Keratinocyte (primary cell): ENCODE measurements at regions not wholly inside any gene's neighbourhood (a gene's known extent, or its start where the extent isn't known, plus 50 kb on each side); places are given as distances from the start of the nearest gene placed in this dataset.

ENCODE experiments used
- DNase-seq: peaks from one replicate; pipeline ENCODE4 v3.0.0-alpha.2; 2011; ENCODE audit warnings: low read depth, missing footprints, low spot score
- FAIRE-seq: peaks from 2 replicates; lab custom pipeline; 2011; peaks lifted over from hg19 to GRCh38; lab: Jason Lieb, UNC
- H2AFZ ChIP-seq: 2 replicates; pipeline ENCODE4 v1.6.0; 2012; ENCODE audit warnings: low read length, control low read depth, inconsistent platforms; ENCODE audit not compliant: control insufficient read depth
- H3K27ac ChIP-seq: 2 replicates; pipeline ENCODE4 v1.5.1; 2011; ENCODE audit warnings: low read length; ENCODE audit not compliant: control insufficient read depth, insufficient read depth
- H3K27me3 ChIP-seq: 3 replicates; pipeline ENCODE4 v1.6.0; 2011; ENCODE audit warnings: low read length; ENCODE audit not compliant: control insufficient read depth, insufficient read depth; ENCODE audit errors: extremely low read depth
- H3K36me3 ChIP-seq, 2 experiments: 2 replicates in 1 of 2; 3 replicates in 1 of 2; pipeline ENCODE4 v1.5.1; 2011; ENCODE audit warnings: low read length in 2 of 2, mild to moderate bottlenecking in 1 of 2; ENCODE audit not compliant: control insufficient read depth in 2 of 2, insufficient read depth in 2 of 2; ENCODE audit errors: extremely low read depth in 1 of 2
- H3K4me1 ChIP-seq: 3 replicates; pipeline ENCODE4 v1.5.1; 2011; ENCODE audit warnings: low read length; ENCODE audit not compliant: control insufficient read depth, insufficient read depth; ENCODE audit errors: extremely low read depth
- H3K4me2 ChIP-seq: 3 replicates; pipeline ENCODE4 v1.6.0; 2011; ENCODE audit warnings: low read depth, low read length; ENCODE audit not compliant: control insufficient read depth, insufficient read depth; ENCODE audit errors: extremely low read depth
- H3K4me3 ChIP-seq, 3 experiments: fragments of 200-600 bp in 1 of 3; sonication (generic) in 1 of 3; 2 replicates in 2 of 3; 3 replicates in 1 of 3; pipeline ENCODE4 v1.5.1; 2011 to 2016; ENCODE audit warnings: low read length in 3 of 3, mild to moderate bottlenecking in 3 of 3, control low read depth in 2 of 3, inconsistent platforms in 1 of 3, low read depth in 1 of 3, mixed read lengths in 1 of 3, mixed run types in 1 of 3, moderate library complexity in 1 of 3; ENCODE audit not compliant: control insufficient read depth in 2 of 3, insufficient read depth in 2 of 3; ENCODE audit errors: extremely low read depth in 1 of 3
- H3K79me2 ChIP-seq: 2 replicates; pipeline ENCODE4 v1.6.0; 2012; ENCODE audit warnings: low read length; ENCODE audit not compliant: control insufficient read depth, insufficient read depth
- H3K9ac ChIP-seq: 3 replicates; pipeline ENCODE4 v1.6.0; 2011; ENCODE audit warnings: low read length; ENCODE audit not compliant: control insufficient read depth, insufficient read depth; ENCODE audit errors: extremely low read depth
- H3K9me1 ChIP-seq: 3 replicates; pipeline ENCODE4 v1.6.0; 2011; ENCODE audit warnings: low read length; ENCODE audit not compliant: control insufficient read depth, insufficient read depth; ENCODE audit errors: extremely low read depth
- H3K9me3 ChIP-seq: 2 replicates; pipeline ENCODE4 v1.5.1; 2012; ENCODE audit warnings: low read depth, low read length; ENCODE audit not compliant: control insufficient read depth
- H4K20me1 ChIP-seq: 3 replicates; pipeline ENCODE4 v1.6.0; 2011; ENCODE audit warnings: low read length; ENCODE audit not compliant: control insufficient read depth, insufficient read depth; ENCODE audit errors: extremely low read depth
- CTCF ChIP-seq, 3 experiments: IDR thresholded peaks in 1 of 3; conservative IDR thresholded peaks in 1 of 3; optimal IDR thresholded peaks in 1 of 3; 2 replicates in 2 of 3; 3 replicates in 1 of 3; pipeline versions ENCODE3 to v1.5.1; 2011; ENCODE audit warnings: low read length in 3 of 3, mild to moderate bottlenecking in 3 of 3, moderate library complexity in 2 of 3, control low read depth in 1 of 3, inconsistent platforms in 1 of 3; ENCODE audit not compliant: insufficient read depth in 2 of 3; ENCODE audit errors: extremely low read depth in 1 of 3
- EZH2 ChIP-seq: IDR thresholded peaks from one replicate; pipeline ENCODE4 v1.6.1; 2012; ENCODE audit warnings: inconsistent platforms, mild to moderate bottlenecking, low read length, moderate library complexity
- dilution Hi-C: fragments of 300-500 bp; cut with MboI; formaldehyde crosslinking; loops from one replicate; pipeline ENCODE4 v1.7.0; 2020; ENCODE audit warnings: low sequenced_read_pairs; ENCODE audit not compliant: extremely low pct_ligation_motif_present

- TF ChIP-seq CTCF (optimal IDR thresholded peaks at IDR 0.05 in 1 of 3, IDR thresholded peaks at IDR 0.05 in 1 of 3, conservative IDR thresholded peaks at IDR 0.05 in 1 of 3; ENCODE audit: extremely low read depth in 1 of 3, insufficient read depth in 2 of 3, low read length in 3 of 3) (no peak), EZH2 (peak; percentile 81)
- FAIRE-seq (no peak), DNase-seq (no peak)
- H2AFZ ChIP-seq: no peak overlapping the region
- no peaks in the 10 kb centered on the region for H3K9me1 ChIP-seq
- H3K4me3 ChIP-seq: peak overlapping the region in 2 of 3 experiments; percentile 57 to 65
- H3K4me2 ChIP-seq: peak overlapping the region; percentile 69
- no peak overlapping the region for H3K9ac ChIP-seq
- no peaks in the 10 kb centered on the region for H4K20me1 ChIP-seq
- H3K9me3 ChIP-seq: no peaks in the 10 kb centered on the region
- no peaks in the 10 kb centered on the region for H3K79me2 ChIP-seq
- peaks cover 79% of the 10 kb centered on the region for H3K27me3 ChIP-seq
- dilution Hi-C loops: no loop called here
- no peaks in the 10 kb centered on the region for H3K4me1 ChIP-seq
- no peaks in the 10 kb centered on the region for H3K36me3 ChIP-seq
- no peak overlapping the region for H3K27ac ChIP-seq
These were observed 216.1 kb downstream of the MEF2C start for GRCh38 chr5:88666761-88667495.

- no peak overlapping the region for H3K4me2 ChIP-seq
- no peaks in the 10 kb centered on the region for H4K20me1 ChIP-seq
- no peak overlapping the region for H3K4me3 ChIP-seq
- no peak overlapping the region for H2AFZ ChIP-seq
- H3K79me2 ChIP-seq: no peaks in the 10 kb centered on the region
- H3K4me1 ChIP-seq: no peaks in the 10 kb centered on the region
- TF ChIP-seq CTCF (optimal IDR thresholded peaks at IDR 0.05 in 1 of 3, IDR thresholded peaks at IDR 0.05 in 1 of 3, conservative IDR thresholded peaks at IDR 0.05 in 1 of 3; ENCODE audit: extremely low read depth in 1 of 3, insufficient read depth in 2 of 3, low read length in 3 of 3): no peak
- no peaks in the 10 kb centered on the region for H3K9me1 ChIP-seq
- H3K9me3 ChIP-seq: no peaks in the 10 kb centered on the region
- H3K9ac ChIP-seq: no peak overlapping the region
- DNase-seq (no peak), FAIRE-seq (no peak)
- dilution Hi-C loops: no loop called here
- H3K27me3 ChIP-seq: peaks cover 81% of the 10 kb centered on the region
- no peak overlapping the region for H3K27ac ChIP-seq
- H3K36me3 ChIP-seq: no peaks in the 10 kb centered on the region
These were observed 217.2 kb downstream of the MEF2C start for GRCh38 chr5:88665750-88666215.
